ENCODE measurements at regions not wholly inside any gene's neighbourhood (a gene's known extent, or its start where the extent isn't known, plus 50 kb on each side); places are given as distances from the start of the nearest gene placed in this dataset.

- H3K4me3 ChIP-seq, result no peak overlapping the region
- no peaks in the 10 kb centered on the region for H3K4me1 ChIP-seq (ENCODE audit: low read depth)
- no peak for TF ChIP-seq CTCF (IDR thresholded peaks at IDR 0.05)
- intact Hi-C loops (cut with DNase I, micrococcal nuclease), result no loop called here
- ATAC-seq, result no peak
- no peak for DNase-seq
- H3K9me3 ChIP-seq, result no peaks in the 10 kb centered on the region
- no peaks in the 10 kb centered on the region for H3K36me3 ChIP-seq (ENCODE audit: low read depth)
Observed at GRCh38 chr12:93031028-93031427, 101.9 kb upstream of the EEA1 start.

- no peaks in the 10 kb centered on the region for H3K9me3 ChIP-seq
- no peak for DNase-seq
- no peaks in the 10 kb centered on the region for H3K4me1 ChIP-seq (ENCODE audit: low read depth)
- TF ChIP-seq CTCF (IDR thresholded peaks at IDR 0.05), result no peak
- intact Hi-C loops (cut with DNase I, micrococcal nuclease), result no loop called here
- no peak for ATAC-seq
- no peaks in the 10 kb centered on the region for H3K36me3 ChIP-seq (ENCODE audit: low read depth)
- H3K4me3 ChIP-seq, result no peak overlapping the region
Observed at GRCh38 chr12:93032758-93033157, 103.7 kb upstream of the EEA1 start.

GRCh38 chr12:93033948-93034347, 104.9 kb upstream of the EEA1 start:
- no peak for ATAC-seq

GRCh38 chr12:93039062-93039461, 110.0 kb upstream of the EEA1 start:
- no peak for TF ChIP-seq CTCF (IDR thresholded peaks at IDR 0.05)
- no peak overlapping the region for H3K4me3 ChIP-seq
- DNase-seq, result no peak
- no peaks in the 10 kb centered on the region for H3K9me3 ChIP-seq
- no peak for ATAC-seq
- H3K36me3 ChIP-seq (ENCODE audit: low read depth), result no peaks in the 10 kb centered on the region
- H3K4me1 ChIP-seq (ENCODE audit: low read depth), result peaks cover 10% of the 10 kb centered on the region
- intact Hi-C loops (cut with DNase I, micrococcal nuclease), result no loop called here

More at GRCh38 chr12:93033948-93034347, 104.9 kb upstream of the EEA1 start:
- H3K4me3 ChIP-seq, result no peak overlapping the region
- H3K36me3 ChIP-seq (ENCODE audit: low read depth), result no peaks in the 10 kb centered on the region
- TF ChIP-seq CTCF (IDR thresholded peaks at IDR 0.05), result no peak
- no peaks in the 10 kb centered on the region for H3K9me3 ChIP-seq
- no peaks in the 10 kb centered on the region for H3K4me1 ChIP-seq (ENCODE audit: low read depth)
- intact Hi-C loops (cut with DNase I, micrococcal nuclease), result no loop called here
- DNase-seq, result no peak

GRCh38 chr12:93039930-93040329, 110.8 kb upstream of the EEA1 start:
- no peaks in the 10 kb centered on the region for H3K36me3 ChIP-seq (ENCODE audit: low read depth)
- ATAC-seq (no peak), DNase-seq (no peak)
- no peak for TF ChIP-seq CTCF (IDR thresholded peaks at IDR 0.05)
- no peak overlapping the region for H3K4me3 ChIP-seq
- H3K9me3 ChIP-seq, result no peaks in the 10 kb centered on the region
- peaks cover 10% of the 10 kb centered on the region for H3K4me1 ChIP-seq (ENCODE audit: low read depth)
- intact Hi-C loops (cut with DNase I, micrococcal nuclease), result no loop called here

DNA sequence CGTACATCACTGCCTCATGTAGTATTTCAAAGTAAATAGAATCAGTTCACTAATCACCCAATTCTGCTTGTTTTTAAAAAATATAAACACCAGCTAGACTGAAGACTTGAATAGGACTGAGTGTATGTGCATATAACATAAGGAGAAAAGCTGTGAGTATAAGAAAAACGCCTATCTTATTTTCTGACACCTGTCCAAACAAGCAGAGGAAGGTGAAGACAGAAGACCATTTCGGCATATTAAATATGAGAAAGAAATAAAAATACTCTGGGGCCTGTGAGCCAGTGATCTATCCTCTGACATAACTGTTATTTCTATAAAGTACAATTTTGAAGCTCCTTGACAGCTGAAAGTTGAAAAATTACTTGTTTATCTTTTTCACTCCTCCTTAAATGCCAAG, 111.3 kb upstream of the EEA1 start:
- Histone ChIP-seq H3K4me1 (ENCODE audit: low read depth) (peaks cover 10% of the 10 kb centered on the region), H3K9me3 (no peaks in the 10 kb centered on the region), H3K36me3 (ENCODE audit: low read depth) (no peaks in the 10 kb centered on the region), H3K4me3 (no peak overlapping the region)
- ATAC-seq (no peak), DNase-seq (no peak)
- intact Hi-C loops (cut with DNase I, micrococcal nuclease), result no loop called here
- no peak for TF ChIP-seq CTCF (IDR thresholded peaks at IDR 0.05)

Measured in mucosa of descending colon (tissue), 3 donors.